Mesothelial cell of epicardium (in vitro differentiated cells): ENCODE measurements at regions not wholly inside any gene's neighbourhood (a gene's known extent, or its start where the extent isn't known, plus 50 kb on each side); places are given as distances from the start of the nearest gene placed in this dataset.

Experiments used
- DNase-seq, 2 experiments: peaks; one replicate each; pipeline ENCODE4 v3.0.0; 2021; ENCODE audit warnings: low spot score in 2 of 2; ENCODE audit not compliant: unreplicated experiment in 2 of 2
- H3K27ac Mint-ChIP-seq: 2 replicates; pipeline ENCODE4 v1.8.0; 2021; ENCODE audit warnings: mixed read lengths
- H3K27me3 Mint-ChIP-seq: 2 replicates; pipeline ENCODE4 v1.8.0; 2021; ENCODE audit warnings: low read depth, mixed read lengths
- H3K36me3 Mint-ChIP-seq: 2 replicates; pipeline ENCODE4 v1.8.0; 2021; ENCODE audit warnings: mixed read lengths
- H3K4me1 Mint-ChIP-seq: 2 replicates; pipeline ENCODE4 v1.8.0; 2021; ENCODE audit warnings: mixed read lengths
- H3K4me3 Mint-ChIP-seq: 2 replicates; pipeline ENCODE4 v1.8.0; 2021; ENCODE audit warnings: mild to moderate bottlenecking, moderate library complexity, mixed read lengths
- H3K9me3 Mint-ChIP-seq: 2 replicates; pipeline ENCODE4 v1.8.0; 2021; ENCODE audit warnings: mixed read lengths
- TF ChIP-seq, protein P1 (sequence below): fragments of 200-600 bp; sonication (generic); IDR thresholded peaks from one replicate; pipeline ENCODE4 v1.5.0; 2021; ENCODE audit warnings: antibody characterized with exemption; ENCODE audit not compliant: unreplicated experiment

DNA sequence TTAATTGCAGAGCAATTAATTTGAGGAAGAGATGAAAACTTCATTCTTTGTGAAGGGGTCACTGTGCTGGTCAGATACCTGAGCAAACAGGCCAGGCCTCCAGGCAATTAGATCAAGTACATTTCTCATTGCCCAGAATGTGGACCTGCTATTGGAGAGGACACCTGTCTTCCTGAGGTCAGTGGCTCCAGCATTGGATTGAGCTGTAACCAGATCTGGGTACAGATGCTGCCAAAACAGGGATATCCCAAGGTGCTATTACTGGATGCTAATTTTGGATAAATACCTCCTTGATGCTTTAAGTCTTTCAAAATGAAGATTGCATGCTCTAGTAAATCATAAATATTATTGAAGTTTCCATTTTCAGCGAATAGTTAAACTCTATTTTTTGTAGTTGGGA lies 131.5 kb downstream of the FAM161A start:
- no peak overlapping the region for H3K27ac Mint-ChIP-seq
- no peaks in the 10 kb centered on the region for H3K36me3 Mint-ChIP-seq
- no peaks in the 10 kb centered on the region for H3K27me3 Mint-ChIP-seq
- peaks cover 12% of the 10 kb centered on the region for H3K9me3 Mint-ChIP-seq
- no peak overlapping the region for H3K4me3 Mint-ChIP-seq
- TF ChIP-seq, protein P1, sequence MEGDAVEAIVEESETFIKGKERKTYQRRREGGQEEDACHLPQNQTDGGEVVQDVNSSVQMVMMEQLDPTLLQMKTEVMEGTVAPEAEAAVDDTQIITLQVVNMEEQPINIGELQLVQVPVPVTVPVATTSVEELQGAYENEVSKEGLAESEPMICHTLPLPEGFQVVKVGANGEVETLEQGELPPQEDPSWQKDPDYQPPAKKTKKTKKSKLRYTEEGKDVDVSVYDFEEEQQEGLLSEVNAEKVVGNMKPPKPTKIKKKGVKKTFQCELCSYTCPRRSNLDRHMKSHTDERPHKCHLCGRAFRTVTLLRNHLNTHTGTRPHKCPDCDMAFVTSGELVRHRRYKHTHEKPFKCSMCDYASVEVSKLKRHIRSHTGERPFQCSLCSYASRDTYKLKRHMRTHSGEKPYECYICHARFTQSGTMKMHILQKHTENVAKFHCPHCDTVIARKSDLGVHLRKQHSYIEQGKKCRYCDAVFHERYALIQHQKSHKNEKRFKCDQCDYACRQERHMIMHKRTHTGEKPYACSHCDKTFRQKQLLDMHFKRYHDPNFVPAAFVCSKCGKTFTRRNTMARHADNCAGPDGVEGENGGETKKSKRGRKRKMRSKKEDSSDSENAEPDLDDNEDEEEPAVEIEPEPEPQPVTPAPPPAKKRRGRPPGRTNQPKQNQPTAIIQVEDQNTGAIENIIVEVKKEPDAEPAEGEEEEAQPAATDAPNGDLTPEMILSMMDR = no peak
- H3K4me1 Mint-ChIP-seq = no peaks in the 10 kb centered on the region
- DNase-seq = no peak

DNA sequence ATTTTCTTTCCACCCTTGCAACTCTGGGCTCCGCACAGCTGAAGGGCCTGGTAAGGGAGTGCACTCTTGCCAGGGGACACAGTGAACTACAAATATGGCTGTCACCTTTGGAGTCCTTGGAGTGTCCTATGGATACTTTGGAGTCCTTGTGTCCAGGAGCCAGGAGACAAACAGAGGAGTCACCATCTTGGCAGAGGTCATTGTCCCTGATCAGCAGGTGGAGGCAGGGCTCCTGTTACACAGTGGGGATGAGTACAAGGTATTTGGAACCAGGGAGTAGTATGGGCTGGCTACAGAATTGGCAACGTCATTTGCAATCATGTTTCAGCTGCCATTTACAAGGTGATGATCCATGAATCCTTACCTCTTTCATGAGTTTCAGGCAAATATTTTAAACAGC lies 132.5 kb downstream of the FAM161A start:
- Mint-ChIP-seq H3K36me3 (no peaks in the 10 kb centered on the region), H3K27me3 (no peaks in the 10 kb centered on the region), H3K27ac (no peak overlapping the region), H3K4me1 (no peaks in the 10 kb centered on the region), H3K4me3 (no peak overlapping the region), H3K9me3 (peaks cover 5% of the 10 kb centered on the region)
- DNase-seq = no peak
- TF ChIP-seq, protein P1 = no peak

DNA sequence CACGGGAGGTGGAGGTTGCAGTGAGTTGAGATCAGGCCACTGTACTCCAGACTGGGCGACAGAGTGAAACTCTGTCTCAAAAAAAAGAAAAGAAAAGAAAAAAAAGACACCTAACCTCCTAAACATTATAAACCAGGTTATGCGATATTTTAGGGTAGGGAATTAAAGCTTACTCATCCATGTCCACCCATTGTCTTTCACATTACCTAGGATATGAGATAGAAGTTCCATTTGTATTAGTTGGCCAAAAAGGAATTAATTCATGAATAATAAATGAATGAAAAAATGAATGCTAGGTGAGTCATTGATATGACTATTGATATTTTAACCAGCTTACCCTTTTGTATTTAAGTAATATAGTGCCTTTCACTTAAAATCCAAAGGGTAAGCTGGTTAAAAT lies 132.9 kb downstream of the FAM161A start:
- no peak overlapping the region for H3K4me3 Mint-ChIP-seq
- peaks cover 1% of the 10 kb centered on the region for H3K9me3 Mint-ChIP-seq
- H3K4me1 Mint-ChIP-seq = no peaks in the 10 kb centered on the region
- no peaks in the 10 kb centered on the region for H3K36me3 Mint-ChIP-seq
- DNase-seq = no peak
- no peaks in the 10 kb centered on the region for H3K27me3 Mint-ChIP-seq
- TF ChIP-seq, protein P1 = no peak
- no peak overlapping the region for H3K27ac Mint-ChIP-seq

DNA sequence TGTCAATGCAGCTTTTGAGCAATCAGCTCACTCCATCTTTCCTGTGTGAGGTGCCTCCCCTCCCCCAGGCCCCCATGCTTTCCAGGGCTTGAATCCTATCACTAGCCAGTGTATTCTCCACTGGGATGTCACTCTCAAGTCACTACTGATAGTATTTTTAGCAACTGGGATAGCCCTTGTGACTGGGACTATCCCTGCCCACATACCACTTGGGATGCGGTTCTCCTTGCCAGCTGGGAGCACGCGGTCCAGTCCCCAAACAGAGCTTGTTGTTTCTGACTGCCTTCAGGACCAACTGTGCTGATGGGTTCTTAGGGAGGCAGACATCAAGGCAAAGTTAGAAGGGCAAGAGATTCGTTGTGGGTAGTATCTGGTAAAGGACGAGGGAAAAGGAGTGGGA lies 134.9 kb downstream of the FAM161A start:
- H3K9me3 Mint-ChIP-seq = no peaks in the 10 kb centered on the region
- no peak for DNase-seq
- H3K27ac Mint-ChIP-seq = no peak overlapping the region
- H3K4me1 Mint-ChIP-seq = no peaks in the 10 kb centered on the region
- no peak overlapping the region for H3K4me3 Mint-ChIP-seq
- TF ChIP-seq, protein P1 = no peak
- H3K27me3 Mint-ChIP-seq = no peaks in the 10 kb centered on the region
- H3K36me3 Mint-ChIP-seq = no peaks in the 10 kb centered on the region

DNA sequence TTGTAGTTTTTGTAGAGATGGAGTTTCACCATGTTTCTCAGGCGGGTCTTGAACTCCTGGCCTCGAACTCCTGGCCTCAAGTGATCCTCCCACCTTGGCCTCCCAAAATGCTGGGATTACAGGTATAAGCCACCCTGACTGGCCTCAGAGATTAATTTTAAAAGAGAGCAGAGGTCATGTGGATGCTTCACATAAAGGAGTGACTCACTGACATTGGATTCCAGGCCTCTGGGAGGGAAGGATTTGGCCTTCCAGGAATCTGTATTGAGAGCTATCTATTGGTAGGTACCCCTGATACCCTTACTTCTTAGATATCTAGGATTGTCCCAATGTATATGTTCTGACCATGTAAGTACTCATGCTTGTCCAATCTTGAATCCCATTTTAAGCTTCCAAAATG lies 138.4 kb downstream of the FAM161A start:
- H3K4me1 Mint-ChIP-seq = no peaks in the 10 kb centered on the region
- no peak for DNase-seq
- H3K27ac Mint-ChIP-seq = no peak overlapping the region
- H3K9me3 Mint-ChIP-seq = no peaks in the 10 kb centered on the region
- H3K27me3 Mint-ChIP-seq = no peaks in the 10 kb centered on the region
- TF ChIP-seq, protein P1 = no peak
- no peak overlapping the region for H3K4me3 Mint-ChIP-seq
- no peaks in the 10 kb centered on the region for H3K36me3 Mint-ChIP-seq

DNA sequence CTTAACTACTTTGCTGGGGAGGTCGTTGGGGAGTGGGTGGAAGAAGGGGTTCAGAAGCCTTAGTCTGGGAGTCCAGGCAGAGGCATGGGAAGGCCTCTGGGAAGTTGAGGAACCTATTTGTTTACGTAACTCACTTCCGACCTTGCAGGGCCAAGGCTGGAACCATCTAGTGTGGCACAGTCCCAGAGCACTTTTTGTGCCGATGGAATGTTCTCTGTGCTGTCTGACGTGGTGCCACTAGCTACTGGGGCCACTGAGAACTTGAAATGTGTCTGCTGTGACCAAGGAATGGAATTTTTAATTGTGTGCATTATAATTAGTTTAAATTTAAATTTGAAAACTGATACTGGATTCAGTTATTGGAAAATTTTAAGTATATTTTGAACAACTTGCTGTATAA lies 139.7 kb downstream of the FAM161A start:
- Mint-ChIP-seq H3K4me3 (no peak overlapping the region), H3K36me3 (no peaks in the 10 kb centered on the region), H3K27ac (no peak overlapping the region), H3K4me1 (no peaks in the 10 kb centered on the region), H3K9me3 (no peaks in the 10 kb centered on the region), H3K27me3 (no peaks in the 10 kb centered on the region)
- TF ChIP-seq, protein P1 = no peak
- no peak for DNase-seq
